ENCODE measurements at regions not wholly inside any gene's neighbourhood (a gene's known extent, or its start where the extent isn't known, plus 50 kb on each side); places are given as distances from the start of the nearest gene placed in this dataset.

GRCh38 chr7:41187322-41187721 lies 515.6 kb downstream of the INHBA start:
- Mint-ChIP-seq H3K36me3 (ENCODE audit: low read depth) (no peaks in the 10 kb centered on the region), H3K4me3 (no peak overlapping the region), H3K27me3 (no peaks in the 10 kb centered on the region), H3K9me3 (no peaks in the 10 kb centered on the region), H3K27ac (no peak overlapping the region), H3K4me1 (ENCODE audit: low read depth) (no peaks in the 10 kb centered on the region)
- H3K4me3 ChIP-seq (ENCODE audit: low read length) = no peak overlapping the region
- ATAC-seq (ENCODE audit: poor library complexity) (no peak), DNase-seq (no peak)
- no peak overlapping the region for H3K27ac ChIP-seq (ENCODE audit: low read depth in 1 of 2, low read length in 2 of 2)
- CTCF ChIA-PET = no interaction called here
- H3K9me3 ChIP-seq (ENCODE audit: control insufficient read depth in 1 of 2, insufficient read depth in 1 of 2, low read length in 2 of 2) = no peaks in the 10 kb centered on the region
- no peaks in the 10 kb centered on the region for H3K36me3 ChIP-seq (ENCODE audit: insufficient read depth, low read length)
- H3K27me3 ChIP-seq (ENCODE audit: control insufficient read depth in 1 of 2, insufficient read depth in 2 of 2, low read length in 2 of 2) = no peaks in the 10 kb centered on the region
- TF ChIP-seq, protein P1, sequence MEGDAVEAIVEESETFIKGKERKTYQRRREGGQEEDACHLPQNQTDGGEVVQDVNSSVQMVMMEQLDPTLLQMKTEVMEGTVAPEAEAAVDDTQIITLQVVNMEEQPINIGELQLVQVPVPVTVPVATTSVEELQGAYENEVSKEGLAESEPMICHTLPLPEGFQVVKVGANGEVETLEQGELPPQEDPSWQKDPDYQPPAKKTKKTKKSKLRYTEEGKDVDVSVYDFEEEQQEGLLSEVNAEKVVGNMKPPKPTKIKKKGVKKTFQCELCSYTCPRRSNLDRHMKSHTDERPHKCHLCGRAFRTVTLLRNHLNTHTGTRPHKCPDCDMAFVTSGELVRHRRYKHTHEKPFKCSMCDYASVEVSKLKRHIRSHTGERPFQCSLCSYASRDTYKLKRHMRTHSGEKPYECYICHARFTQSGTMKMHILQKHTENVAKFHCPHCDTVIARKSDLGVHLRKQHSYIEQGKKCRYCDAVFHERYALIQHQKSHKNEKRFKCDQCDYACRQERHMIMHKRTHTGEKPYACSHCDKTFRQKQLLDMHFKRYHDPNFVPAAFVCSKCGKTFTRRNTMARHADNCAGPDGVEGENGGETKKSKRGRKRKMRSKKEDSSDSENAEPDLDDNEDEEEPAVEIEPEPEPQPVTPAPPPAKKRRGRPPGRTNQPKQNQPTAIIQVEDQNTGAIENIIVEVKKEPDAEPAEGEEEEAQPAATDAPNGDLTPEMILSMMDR (IDR thresholded peaks at IDR 0.05) = no peak
- POLR2A ChIA-PET = no interaction called here
- H3K4me1 ChIP-seq (ENCODE audit: insufficient read depth, low read length) = no peaks in the 10 kb centered on the region
- intact Hi-C loops (cut with DNase I, micrococcal nuclease) = no loop called here

- Mint-ChIP-seq H3K4me3 (no peak overlapping the region), H3K36me3 (ENCODE audit: low read depth) (no peaks in the 10 kb centered on the region), H3K27me3 (no peaks in the 10 kb centered on the region), H3K9me3 (no peaks in the 10 kb centered on the region), H3K27ac (no peak overlapping the region), H3K4me1 (ENCODE audit: low read depth) (no peaks in the 10 kb centered on the region)
- DNase-seq = no peak
- Histone ChIP-seq H3K4me1 (ENCODE audit: insufficient read depth, low read length) (no peaks in the 10 kb centered on the region), H3K27me3 (ENCODE audit: control insufficient read depth in 1 of 2, insufficient read depth in 2 of 2, low read length in 2 of 2) (no peaks in the 10 kb centered on the region), H3K36me3 (ENCODE audit: insufficient read depth, low read length) (no peaks in the 10 kb centered on the region), H3K9me3 (ENCODE audit: control insufficient read depth in 1 of 2, insufficient read depth in 1 of 2, low read length in 2 of 2) (peaks cover 0 to 11% of the 10 kb centered on the region in 2 experiments), H3K27ac (ENCODE audit: low read depth in 1 of 2, low read length in 2 of 2) (no peak overlapping the region), H3K4me3 (ENCODE audit: low read length) (no peak overlapping the region)
- no peak for ATAC-seq (ENCODE audit: poor library complexity)
- ChIA-PET CTCF (no interaction called here), POLR2A (no interaction called here)
- intact Hi-C loops (cut with DNase I, micrococcal nuclease) = no loop called here
- TF ChIP-seq, protein P1 (IDR thresholded peaks at IDR 0.05) = no peak
Observed at GRCh38 chr7:41185851-41186250, 517.0 kb downstream of the INHBA start.

DNA sequence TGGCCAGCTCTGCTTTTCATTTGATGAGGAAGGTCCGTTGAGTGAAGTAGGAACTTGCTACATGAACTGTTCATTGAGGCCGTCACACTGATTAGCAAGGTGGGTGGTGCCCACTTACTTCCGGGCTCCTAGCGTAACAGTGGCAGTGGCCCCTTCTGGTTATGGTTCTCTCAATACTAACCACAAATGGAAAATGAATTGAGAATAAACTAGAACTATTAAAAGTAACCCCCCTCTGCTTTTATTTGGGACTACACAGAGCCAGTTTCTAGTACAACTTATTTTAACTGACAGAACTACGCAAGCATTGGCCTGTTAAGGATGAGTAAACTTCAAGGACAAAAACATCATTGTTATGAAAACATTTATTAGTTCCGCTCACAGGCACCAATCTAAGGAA lies 519.1 kb downstream of the INHBA start:
- Histone ChIP-seq H3K9me3 (ENCODE audit: control insufficient read depth in 1 of 2, insufficient read depth in 1 of 2, low read length in 2 of 2) (peaks cover 0 to 12% of the 10 kb centered on the region in 2 experiments), H3K27ac (ENCODE audit: low read depth in 1 of 2, low read length in 2 of 2) (no peak overlapping the region), H3K4me1 (ENCODE audit: insufficient read depth, low read length) (no peaks in the 10 kb centered on the region), H3K27me3 (ENCODE audit: control insufficient read depth in 1 of 2, insufficient read depth in 2 of 2, low read length in 2 of 2) (no peaks in the 10 kb centered on the region), H3K36me3 (ENCODE audit: insufficient read depth, low read length) (no peaks in the 10 kb centered on the region), H3K4me3 (ENCODE audit: low read length) (no peak overlapping the region)
- Mint-ChIP-seq H3K9me3 (no peaks in the 10 kb centered on the region), H3K4me1 (ENCODE audit: low read depth) (no peaks in the 10 kb centered on the region), H3K36me3 (ENCODE audit: low read depth) (no peaks in the 10 kb centered on the region), H3K27ac (no peak overlapping the region), H3K27me3 (no peaks in the 10 kb centered on the region), H3K4me3 (no peak overlapping the region)
- ChIA-PET CTCF (no interaction called here), POLR2A (no interaction called here)
- intact Hi-C loops (cut with DNase I, micrococcal nuclease) = no loop called here
- ATAC-seq (ENCODE audit: poor library complexity) = no peak
- DNase-seq = no peak
- TF ChIP-seq, protein P1 (IDR thresholded peaks at IDR 0.05) = no peak
